Hepatocyte (in vitro differentiated cells): ENCODE measurements at regions not wholly inside any gene's neighbourhood (a gene's known extent, or its start where the extent isn't known, plus 50 kb on each side); places are given as distances from the start of the nearest gene placed in this dataset.

Experiments
- DNase-seq: peaks from one replicate; pipeline ENCODE4 v3.0.0-alpha.2; 2016; ENCODE audit warnings: low spot score
- H2AFZ ChIP-seq: fragments of 200-600 bp; sonication (generic); 2 replicates; pipeline ENCODE4 v1.6.0; 2016; ENCODE audit warnings: antibody characterized with exemption, mild to moderate bottlenecking
- H3K27ac ChIP-seq: fragments of 200-600 bp; sonication (generic); 2 replicates; pipeline ENCODE4 v1.5.1; 2016; ENCODE audit warnings: mild to moderate bottlenecking
- H3K27me3 ChIP-seq: fragments of 200-600 bp; sonication (generic); 2 replicates; pipeline ENCODE4 v1.6.1; 2016
- H3K36me3 ChIP-seq: fragments of 200-600 bp; sonication (generic); replicated peaks from 2 replicates; pipeline ENCODE4 v1.5.1; 2016; ENCODE audit warnings: low read depth; ENCODE audit not compliant: insufficient read depth
- H3K4me1 ChIP-seq: fragments of 200-600 bp; sonication (generic); 2 replicates; pipeline ENCODE4 v1.5.1; 2016; ENCODE audit warnings: mild to moderate bottlenecking, moderate library complexity; ENCODE audit not compliant: insufficient read depth
- H3K4me2 ChIP-seq: fragments of 200-600 bp; sonication (generic); 2 replicates; pipeline ENCODE4 v1.6.0; 2016
- H3K4me3 ChIP-seq: fragments of 200-600 bp; sonication (generic); 2 replicates; pipeline ENCODE4 v1.5.1; 2016; ENCODE audit warnings: mild to moderate bottlenecking
- H3K79me2 ChIP-seq: fragments of 200-600 bp; sonication (generic); 2 replicates; pipeline ENCODE4 v1.6.0; 2017; ENCODE audit warnings: mild to moderate bottlenecking
- H3K9me2 ChIP-seq: fragments of 200-600 bp; sonication (generic); replicated peaks from 2 replicates; pipeline ENCODE4 v1.6.0; 2017; ENCODE audit warnings: mild to moderate bottlenecking; ENCODE audit not compliant: insufficient read depth
- H3K9me3 ChIP-seq: fragments of 200-600 bp; sonication (generic); 2 replicates; pipeline ENCODE4 v1.5.1; 2016; ENCODE audit warnings: low read depth, mild to moderate bottlenecking
- H4K20me1 ChIP-seq: fragments of 200-600 bp; sonication (generic); 2 replicates; pipeline ENCODE4 v1.6.0; 2016; ENCODE audit warnings: mild to moderate bottlenecking; ENCODE audit not compliant: insufficient read depth, poor library complexity, severe bottlenecking
- CTCF ChIP-seq: fragments of 200-600 bp; sonication (generic); IDR thresholded peaks from 2 replicates; pipeline ENCODE4 v1.5.1; 2016; ENCODE audit warnings: antibody characterized with exemption, mild to moderate bottlenecking; ENCODE audit not compliant: poor library complexity
- EZH2 ChIP-seq: fragments of 200-600 bp; sonication (generic); IDR thresholded peaks from 2 replicates; pipeline ENCODE4 v1.6.1; 2016; ENCODE audit warnings: antibody characterized with exemption, mild to moderate bottlenecking, borderline replicate concordance
- EZH2phosphoT487 ChIP-seq: fragments of 200-600 bp; sonication (generic); IDR thresholded peaks from one replicate; pipeline ENCODE4 v1.6.1; 2018; ENCODE audit warnings: antibody characterized with exemption, mild to moderate bottlenecking, low read depth, moderate library complexity; ENCODE audit not compliant: unreplicated experiment, severe bottlenecking
- WGBS: methylation state at CpG from one replicate; pipeline ENCODE4 v1.1.6; 2016; ENCODE audit warnings: low lambda C conversion rate; ENCODE audit errors: missing lambda C conversion rate; 5-methylcytosine and 5-hydroxymethylcytosine counted together

- Histone ChIP-seq H3K79me2 (no peaks in the 10 kb centered on the region), H3K4me1 (peaks cover 17% of the 10 kb centered on the region), H2AFZ (no peak overlapping the region), H3K9me3 (no peaks in the 10 kb centered on the region), H3K36me3 (no peaks in the 10 kb centered on the region), H3K4me3 (no peak overlapping the region), H3K27me3 (peaks cover 34% of the 10 kb centered on the region), H3K9me2 (no peaks in the 10 kb centered on the region), H3K27ac (peak overlapping the region; percentile 36), H4K20me1 (no peaks in the 10 kb centered on the region), H3K4me2 (peak overlapping the region; percentile 46)
- no peak for TF ChIP-seq CTCF
- TF ChIP-seq EZH2 = peak; percentile 55
- TF ChIP-seq EZH2phosphoT487 = no peak
- DNase-seq = peak; percentile 44
- WGBS = 68% methylated on average over 31 of the region's 31 CpGs
Measured at GRCh38 chr3:184491011-184491576, 70.5 kb upstream of the EPHB3 start.

- Histone ChIP-seq H3K4me1 (peaks cover 17% of the 10 kb centered on the region), H3K9me3 (no peaks in the 10 kb centered on the region), H4K20me1 (no peaks in the 10 kb centered on the region), H3K27ac (no peak overlapping the region), H3K4me3 (no peak overlapping the region), H3K4me2 (peak overlapping the region; percentile 67), H3K79me2 (no peaks in the 10 kb centered on the region), H3K36me3 (no peaks in the 10 kb centered on the region), H3K9me2 (no peaks in the 10 kb centered on the region), H3K27me3 (peaks cover 34% of the 10 kb centered on the region), H2AFZ (no peak overlapping the region)
- 59% methylated on average over 32 of the region's 34 CpGs for WGBS
- DNase-seq = no peak
- no peak for TF ChIP-seq CTCF
- TF ChIP-seq EZH2 = no peak
- TF ChIP-seq EZH2phosphoT487 = no peak
Measured at GRCh38 chr3:184491867-184492615, 69.5 kb upstream of the EPHB3 start.

- DNase-seq = no peak
- H3K36me3 ChIP-seq = no peaks in the 10 kb centered on the region
- 88% methylated on average over 3 of the region's 3 CpGs for WGBS
- no peak overlapping the region for H3K4me2 ChIP-seq
- H3K4me3 ChIP-seq = no peak overlapping the region
- H3K79me2 ChIP-seq = no peaks in the 10 kb centered on the region
- no peaks in the 10 kb centered on the region for H4K20me1 ChIP-seq
- no peak overlapping the region for H2AFZ ChIP-seq
- no peaks in the 10 kb centered on the region for H3K9me2 ChIP-seq
- H3K9me3 ChIP-seq = no peaks in the 10 kb centered on the region
- TF ChIP-seq CTCF (no peak), EZH2 (no peak), EZH2phosphoT487 (no peak)
- H3K4me1 ChIP-seq = no peaks in the 10 kb centered on the region
- peaks cover 20% of the 10 kb centered on the region for H3K27me3 ChIP-seq
- no peak overlapping the region for H3K27ac ChIP-seq
Measured at GRCh38 chr3:184496933-184497332, 64.7 kb upstream of the EPHB3 start.
